ENCODE measurements at regions not wholly inside any gene's neighbourhood (a gene's known extent, or its start where the extent isn't known, plus 50 kb on each side); places are given as distances from the start of the nearest gene placed in this dataset.

- no peak for DNase-seq (ENCODE audit: low read depth, low spot score)
Measured at GRCh38 chr5:93793159-93793781, 51.9 kb upstream of the POU5F2 start.

GRCh38 chr5:93791518-93791972 lies 50.1 kb upstream of the POU5F2 start:
- DNase-seq (ENCODE audit: low read depth, low spot score): no peak
